Middle frontal gyrus (tissue), 1 donor: ENCODE measurements at regions not wholly inside any gene's neighbourhood (a gene's known extent, or its start where the extent isn't known, plus 50 kb on each side); places are given as distances from the start of the nearest gene placed in this dataset.

ENCODE experiments used
- DNase-seq: peaks from one replicate; pipeline ENCODE4 v3.0.0-alpha.2; 2015; ENCODE audit warnings: low spot score; ENCODE audit errors: extremely low spot score

- DNase-seq = no peak
Observed at GRCh38 chr14:82422230-82422629, 888.6 kb upstream of the SEL1L start.

GRCh38 chr14:82425261-82425660 lies 891.6 kb upstream of the SEL1L start:
- DNase-seq = no peak

- no peak for DNase-seq
Observed at GRCh38 chr14:82431031-82431430, 897.4 kb upstream of the SEL1L start.

- DNase-seq = no peak
Observed at GRCh38 chr14:82432301-82433105, 898.9 kb upstream of the SEL1L start.

- DNase-seq = no peak
Observed at GRCh38 chr14:82438436-82438835, 904.8 kb upstream of the SEL1L start.

GRCh38 chr14:82441270-82441669 lies 907.6 kb upstream of the SEL1L start:
- DNase-seq = no peak

- DNase-seq = peak; percentile 22
Observed at GRCh38 chr14:82445810-82446570, 912.3 kb upstream of the SEL1L start.

- DNase-seq = peak; percentile 6
Observed at GRCh38 chr14:82447586-82447985, 913.9 kb upstream of the SEL1L start.

GRCh38 chr14:82449926-82450468 lies 916.3 kb upstream of the SEL1L start:
- DNase-seq = no peak

GRCh38 chr14:82451675-82452074 lies 918.0 kb upstream of the SEL1L start:
- DNase-seq = no peak

GRCh38 chr14:82482345-82482744 lies 948.7 kb upstream of the SEL1L start:
- no peak for DNase-seq

- DNase-seq = no peak
Observed at GRCh38 chr14:82488473-82488872, 954.8 kb upstream of the SEL1L start.

GRCh38 chr14:82490397-82490796 lies 956.7 kb upstream of the SEL1L start:
- no peak for DNase-seq

- DNase-seq = no peak
Observed at GRCh38 chr14:82492157-82492556, 958.5 kb upstream of the SEL1L start.

- DNase-seq = no peak
Observed at GRCh38 chr14:82500222-82500621, 966.6 kb upstream of the SEL1L start.

- DNase-seq = no peak
Observed at GRCh38 chr14:82501554-82501953, 967.9 kb upstream of the SEL1L start.

- DNase-seq = no peak
Observed at GRCh38 chr14:82502043-82502442, 968.4 kb upstream of the SEL1L start.

- DNase-seq = no peak
Observed at GRCh38 chr14:82504894-82505293, 971.2 kb upstream of the SEL1L start.

GRCh38 chr14:82510007-82510406 lies 976.4 kb upstream of the SEL1L start:
- no peak for DNase-seq

- DNase-seq = no peak
Observed at GRCh38 chr14:82511399-82511798, 977.7 kb upstream of the SEL1L start.

GRCh38 chr14:82520765-82521164 lies 987.1 kb upstream of the SEL1L start:
- DNase-seq = no peak

GRCh38 chr14:82521191-82521590 lies 987.5 kb upstream of the SEL1L start:
- no peak for DNase-seq
